PC-9 (cell line): ENCODE measurements at regions not wholly inside any gene's neighbourhood (a gene's known extent, or its start where the extent isn't known, plus 50 kb on each side); places are given as distances from the start of the nearest gene placed in this dataset.

Source experiments
- EZH2 ChIP-seq: fragments of 200-600 bp; sonication (generic); IDR thresholded peaks from 2 replicates; pipeline ENCODE4 v1.8.0; 2017; ENCODE audit warnings: antibody characterized with exemption, low read depth
- TF ChIP-seq, protein P1 (sequence below): fragments of 200-600 bp; sonication (generic); conservative IDR thresholded peaks from 2 replicates; pipeline ENCODE4 v1.6.1; 2017; ENCODE audit warnings: mixed run types, antibody characterized with exemption, mild to moderate bottlenecking, moderate library complexity

DNA sequence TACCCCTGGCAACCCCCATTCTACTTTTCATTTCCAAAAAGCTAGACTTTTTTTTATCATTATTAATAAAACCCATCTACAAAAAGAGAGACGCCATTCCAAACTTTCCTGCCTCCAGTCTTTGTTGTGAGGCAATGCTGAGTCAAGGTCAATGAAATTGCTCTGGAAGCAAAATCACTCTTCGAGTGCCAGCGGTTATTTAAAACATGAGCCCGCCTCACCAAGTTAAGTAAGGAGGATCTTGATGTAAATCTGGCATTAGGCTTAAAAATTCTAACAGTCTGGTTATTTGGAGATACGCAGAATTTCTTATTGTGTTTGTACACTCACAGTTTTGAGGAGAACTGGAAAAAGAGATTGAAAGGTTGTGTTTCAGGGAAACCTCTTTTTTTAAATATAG lies 1196.3 kb downstream of the TYW1 start:
- TF ChIP-seq, protein P1, sequence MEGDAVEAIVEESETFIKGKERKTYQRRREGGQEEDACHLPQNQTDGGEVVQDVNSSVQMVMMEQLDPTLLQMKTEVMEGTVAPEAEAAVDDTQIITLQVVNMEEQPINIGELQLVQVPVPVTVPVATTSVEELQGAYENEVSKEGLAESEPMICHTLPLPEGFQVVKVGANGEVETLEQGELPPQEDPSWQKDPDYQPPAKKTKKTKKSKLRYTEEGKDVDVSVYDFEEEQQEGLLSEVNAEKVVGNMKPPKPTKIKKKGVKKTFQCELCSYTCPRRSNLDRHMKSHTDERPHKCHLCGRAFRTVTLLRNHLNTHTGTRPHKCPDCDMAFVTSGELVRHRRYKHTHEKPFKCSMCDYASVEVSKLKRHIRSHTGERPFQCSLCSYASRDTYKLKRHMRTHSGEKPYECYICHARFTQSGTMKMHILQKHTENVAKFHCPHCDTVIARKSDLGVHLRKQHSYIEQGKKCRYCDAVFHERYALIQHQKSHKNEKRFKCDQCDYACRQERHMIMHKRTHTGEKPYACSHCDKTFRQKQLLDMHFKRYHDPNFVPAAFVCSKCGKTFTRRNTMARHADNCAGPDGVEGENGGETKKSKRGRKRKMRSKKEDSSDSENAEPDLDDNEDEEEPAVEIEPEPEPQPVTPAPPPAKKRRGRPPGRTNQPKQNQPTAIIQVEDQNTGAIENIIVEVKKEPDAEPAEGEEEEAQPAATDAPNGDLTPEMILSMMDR, result no peak
- no peak for TF ChIP-seq EZH2
